ENCODE measurements at regions not wholly inside any gene's neighbourhood (a gene's known extent, or its start where the extent isn't known, plus 50 kb on each side); places are given as distances from the start of the nearest gene placed in this dataset.

DNA sequence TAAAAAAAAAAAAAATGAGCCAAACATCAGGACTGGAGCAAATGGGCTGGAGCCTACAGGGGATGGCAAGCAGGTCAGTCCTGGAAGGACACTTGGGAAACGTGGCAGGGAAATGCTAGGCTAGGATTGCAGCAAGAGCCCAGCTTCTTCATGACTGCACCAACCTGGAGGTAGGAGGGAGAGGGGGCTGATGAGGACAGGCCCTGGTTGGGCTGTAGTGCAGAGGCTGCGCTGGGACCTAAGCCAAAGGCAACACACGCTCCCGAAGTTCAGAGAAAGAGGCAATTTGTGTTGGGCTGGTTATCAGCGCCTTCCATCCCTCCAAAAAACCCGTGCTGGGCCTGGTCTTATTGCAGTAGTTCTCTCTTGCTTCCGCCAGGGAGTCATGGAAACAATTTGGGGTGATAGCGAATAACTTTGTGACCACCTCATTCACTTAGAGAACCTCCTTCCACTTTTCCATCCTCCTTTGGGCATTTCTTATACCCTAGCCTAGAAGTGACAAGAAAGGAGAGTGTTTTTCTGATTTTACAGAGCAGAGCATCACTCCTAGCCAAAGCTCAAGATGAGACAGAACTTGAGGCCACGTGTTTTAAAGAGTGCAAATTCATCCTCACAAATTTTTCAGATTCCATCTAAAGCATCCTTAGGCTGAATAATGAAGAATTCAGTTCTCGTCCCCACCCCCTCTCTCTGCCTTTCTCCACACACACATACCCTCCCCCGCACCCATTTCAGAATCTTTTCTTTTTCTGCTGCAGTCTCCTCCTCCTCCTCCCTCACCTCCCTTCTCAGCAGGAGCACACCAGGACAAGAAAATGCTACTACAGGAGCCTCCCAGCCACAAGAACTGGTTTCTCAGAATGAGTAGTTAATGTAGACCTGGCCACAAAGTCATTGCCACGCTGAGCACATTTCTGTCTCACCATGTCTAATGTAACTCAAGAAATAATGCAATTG, 61.3 kb upstream of the CALM2 start (continued):
- TF ChIP-seq, protein P1, sequence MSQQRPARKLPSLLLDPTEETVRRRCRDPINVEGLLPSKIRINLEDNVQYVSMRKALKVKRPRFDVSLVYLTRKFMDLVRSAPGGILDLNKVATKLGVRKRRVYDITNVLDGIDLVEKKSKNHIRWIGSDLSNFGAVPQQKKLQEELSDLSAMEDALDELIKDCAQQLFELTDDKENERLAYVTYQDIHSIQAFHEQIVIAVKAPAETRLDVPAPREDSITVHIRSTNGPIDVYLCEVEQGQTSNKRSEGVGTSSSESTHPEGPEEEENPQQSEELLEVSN (IDR thresholded peaks at IDR 0.05; ENCODE audit: borderline replicate concordance in 1 of 2, extremely low read depth in 1 of 2, insufficient read depth in 1 of 2, insufficient read length in 1 of 2, low read depth in 1 of 2, low read length in 1 of 2, poor library complexity in 1 of 2, severe bottlenecking in 1 of 2), result peak; percentile 83 to 91
- TF ChIP-seq RAD21 (CRISPR knock-in tag; conservative IDR thresholded peaks at IDR 0.05 in 1 of 2, IDR thresholded peaks at IDR 0.05 in 1 of 2), result peak; percentile 34 to 35; a peak in 3 of 4 replicates
- TF ChIP-seq, protein P2, sequence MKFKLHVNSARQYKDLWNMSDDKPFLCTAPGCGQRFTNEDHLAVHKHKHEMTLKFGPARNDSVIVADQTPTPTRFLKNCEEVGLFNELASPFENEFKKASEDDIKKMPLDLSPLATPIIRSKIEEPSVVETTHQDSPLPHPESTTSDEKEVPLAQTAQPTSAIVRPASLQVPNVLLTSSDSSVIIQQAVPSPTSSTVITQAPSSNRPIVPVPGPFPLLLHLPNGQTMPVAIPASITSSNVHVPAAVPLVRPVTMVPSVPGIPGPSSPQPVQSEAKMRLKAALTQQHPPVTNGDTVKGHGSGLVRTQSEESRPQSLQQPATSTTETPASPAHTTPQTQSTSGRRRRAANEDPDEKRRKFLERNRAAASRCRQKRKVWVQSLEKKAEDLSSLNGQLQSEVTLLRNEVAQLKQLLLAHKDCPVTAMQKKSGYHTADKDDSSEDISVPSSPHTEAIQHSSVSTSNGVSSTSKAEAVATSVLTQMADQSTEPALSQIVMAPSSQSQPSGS (CRISPR knock-in tag; IDR thresholded peaks at IDR 0.05), result no peak
- peak; percentile 50 for TF ChIP-seq HNRNPLL (IDR thresholded peaks at IDR 0.05; ENCODE audit: low read depth, low read length, poor library complexity, severe bottlenecking)
- peak in 1 of 2 experiments; percentile 33; a peak in 1 of 4 replicates for TF ChIP-seq CSDE1 (IDR thresholded peaks at IDR 0.05)
- TF ChIP-seq ZZZ3 (IDR thresholded peaks at IDR 0.05), result no peak
- TF ChIP-seq MIER1 (IDR thresholded peaks at IDR 0.05; ENCODE audit: low read depth), result 0 out of 2 replicates have a peak, but pooled peaks have one; percentile 28
- TF ChIP-seq, protein P3, sequence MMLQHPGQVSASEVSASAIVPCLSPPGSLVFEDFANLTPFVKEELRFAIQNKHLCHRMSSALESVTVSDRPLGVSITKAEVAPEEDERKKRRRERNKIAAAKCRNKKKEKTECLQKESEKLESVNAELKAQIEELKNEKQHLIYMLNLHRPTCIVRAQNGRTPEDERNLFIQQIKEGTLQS (IDR thresholded peaks at IDR 0.05), result peak; percentile 45; the same call in 1 of the 2 replicates
- TF ChIP-seq, protein P3 (CRISPR knock-in tag; conservative IDR thresholded peaks at IDR 0.05), result no peak
- peak in 1 of 2 experiments; percentile 55; a peak in 2 of 4 replicates for TF ChIP-seq TRIM24 (IDR thresholded peaks at IDR 0.05)
- peak; percentile 68; the same call in 1 of the 2 replicates for TF ChIP-seq ZEB2 (IDR thresholded peaks at IDR 0.05)
- TF ChIP-seq ZFX (CRISPR knock-in tag; IDR thresholded peaks at IDR 0.05), result peak; percentile 85
- peak; percentile 38 for TF ChIP-seq GATAD2B (IDR thresholded peaks at IDR 0.05; ENCODE audit: borderline replicate concordance)
- peak; percentile 66 for TF ChIP-seq MTA3 (IDR thresholded peaks at IDR 0.05; ENCODE audit: borderline replicate concordance)
- peak; percentile 81 to 83 for TF ChIP-seq NRF1 (conservative IDR thresholded peaks at IDR 0.05 in 1 of 2, IDR thresholded peaks at IDR 0.05 in 1 of 2)
- TF ChIP-seq, protein P4, sequence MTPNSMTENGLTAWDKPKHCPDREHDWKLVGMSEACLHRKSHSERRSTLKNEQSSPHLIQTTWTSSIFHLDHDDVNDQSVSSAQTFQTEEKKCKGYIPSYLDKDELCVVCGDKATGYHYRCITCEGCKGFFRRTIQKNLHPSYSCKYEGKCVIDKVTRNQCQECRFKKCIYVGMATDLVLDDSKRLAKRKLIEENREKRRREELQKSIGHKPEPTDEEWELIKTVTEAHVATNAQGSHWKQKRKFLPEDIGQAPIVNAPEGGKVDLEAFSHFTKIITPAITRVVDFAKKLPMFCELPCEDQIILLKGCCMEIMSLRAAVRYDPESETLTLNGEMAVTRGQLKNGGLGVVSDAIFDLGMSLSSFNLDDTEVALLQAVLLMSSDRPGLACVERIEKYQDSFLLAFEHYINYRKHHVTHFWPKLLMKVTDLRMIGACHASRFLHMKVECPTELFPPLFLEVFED (CRISPR knock-in tag; conservative IDR thresholded peaks at IDR 0.05), result no peak
- TF ChIP-seq, protein P5, sequence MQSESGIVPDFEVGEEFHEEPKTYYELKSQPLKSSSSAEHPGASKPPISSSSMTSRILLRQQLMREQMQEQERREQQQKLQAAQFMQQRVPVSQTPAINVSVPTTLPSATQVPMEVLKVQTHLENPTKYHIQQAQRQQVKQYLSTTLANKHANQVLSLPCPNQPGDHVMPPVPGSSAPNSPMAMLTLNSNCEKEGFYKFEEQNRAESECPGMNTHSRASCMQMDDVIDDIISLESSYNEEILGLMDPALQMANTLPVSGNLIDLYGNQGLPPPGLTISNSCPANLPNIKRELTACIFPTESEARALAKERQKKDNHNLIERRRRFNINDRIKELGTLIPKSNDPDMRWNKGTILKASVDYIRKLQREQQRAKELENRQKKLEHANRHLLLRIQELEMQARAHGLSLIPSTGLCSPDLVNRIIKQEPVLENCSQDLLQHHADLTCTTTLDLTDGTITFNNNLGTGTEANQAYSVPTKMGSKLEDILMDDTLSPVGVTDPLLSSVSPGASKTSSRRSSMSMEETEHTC (IDR thresholded peaks at IDR 0.05), result peak; percentile 67; the same call in 1 of the 2 replicates
- peak; percentile 49 to 94; a peak in 3 of 4 replicates for TF ChIP-seq RCOR1 (IDR thresholded peaks at IDR 0.05; ENCODE audit: borderline replicate concordance in 1 of 2, low read depth in 2 of 2, low read length in 2 of 2)
- TF ChIP-seq ETV1 (tag; conservative IDR thresholded peaks at IDR 0.05; ENCODE audit: low read depth), result peak; percentile 74
- TF ChIP-seq RFX7 (CRISPR knock-in tag; IDR thresholded peaks at IDR 0.05), result no peak
- peak; percentile 38; the same call in 1 of the 2 replicates for TF ChIP-seq ZBED1 (IDR thresholded peaks at IDR 0.05)

Data from K562 (cell line).